SH-SY5Y (cell line): ENCODE measurements at regions not wholly inside any gene's neighbourhood (a gene's known extent, or its start where the extent isn't known, plus 50 kb on each side); places are given as distances from the start of the nearest gene placed in this dataset.

ENCODE experiments used
- GATA2 ChIP-seq: IDR thresholded peaks from 2 replicates; pipeline ENCODE4 v1.6.1; 2011; ENCODE audit warnings: mild to moderate bottlenecking, low read depth, low read length
- GATA3 ChIP-seq: IDR thresholded peaks from 2 replicates; pipeline ENCODE4 v1.6.1; 2011; ENCODE audit warnings: low read depth, mild to moderate bottlenecking, low read length, moderate library complexity

GRCh38 chr5:112552216-112552615 lies 133.1 kb upstream of the EPB41L4A start:
- no peak for TF ChIP-seq GATA3
- TF ChIP-seq GATA2: no peak
